ENCODE measurements at regions not wholly inside any gene's neighbourhood (a gene's known extent, or its start where the extent isn't known, plus 50 kb on each side); places are given as distances from the start of the nearest gene placed in this dataset.

DNA sequence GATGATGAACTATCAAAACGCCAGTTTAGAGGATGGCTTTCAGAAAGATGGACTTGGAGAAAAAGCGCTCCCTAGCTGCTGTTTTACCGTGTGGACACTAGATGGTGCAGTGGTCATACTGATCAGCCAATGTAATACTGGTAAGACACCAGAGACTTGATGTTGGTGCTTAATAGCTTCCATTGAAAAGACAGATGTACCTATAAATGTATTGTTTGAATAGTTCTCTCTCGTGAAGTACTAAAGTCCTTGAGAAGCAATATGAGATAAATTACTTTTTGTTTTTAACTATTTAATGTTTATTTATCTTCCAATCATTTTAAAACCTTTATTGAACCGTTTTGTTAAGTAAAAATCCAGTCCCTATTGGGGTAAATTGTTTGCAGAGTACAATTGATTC is 63.9 kb upstream of the FUCA2 start:
- Histone ChIP-seq H3K4me1 (replicated peaks in 1 of 4; ENCODE audit: control insufficient read depth in 3 of 4, insufficient read depth in 4 of 4, low read length in 3 of 4) (peaks cover 0 to 2% (median 0%) of the 10 kb centered on the region in 4 experiments; a peak in 1 of 7 replicates), H4K5ac (ENCODE audit: insufficient read length, low read depth, low read length) (no peak overlapping the region), H2BK5ac (ENCODE audit: low read depth, low read length) (no peak overlapping the region), H2AK5ac (ENCODE audit: low read depth, low read length) (no peak overlapping the region), H3K79me2 (ENCODE audit: control insufficient read depth in 1 of 2, insufficient read depth in 2 of 2, low read length in 2 of 2) (no peaks in the 10 kb centered on the region), H3K36me3 (ENCODE audit: control insufficient read depth in 2 of 4, insufficient read depth in 4 of 4, low read length in 3 of 4) (no peaks in the 10 kb centered on the region), H3K4ac (replicated peaks; ENCODE audit: insufficient read length, low read depth, low read length) (no peak overlapping the region), H2AFZ (ENCODE audit: low read length) (no peak overlapping the region), H2BK20ac (ENCODE audit: low read length) (no peak overlapping the region), H4K91ac (replicated peaks; ENCODE audit: insufficient read length, low read length) (no peak overlapping the region), H3K27ac (ENCODE audit: low read depth, low read length) (no peak overlapping the region), H3K9me3 (ENCODE audit: insufficient read depth in 2 of 2, low read depth in 1 of 2, low read length in 1 of 2) (peaks cover 4% of the 10 kb centered on the region in 2 experiments; a peak in 1 of 4 replicates), H4K8ac (ENCODE audit: extremely low read depth, insufficient read depth, low read length) (no peak overlapping the region), H3K79me1 (ENCODE audit: low read depth, low read length) (no peaks in the 10 kb centered on the region), H2BK120ac (replicated peaks; ENCODE audit: low read depth, low read length) (no peak overlapping the region), H3K4me3 (ENCODE audit: extremely low read depth in 1 of 4, insufficient read depth in 2 of 4, low read depth in 3 of 4, low read length in 4 of 4) (no peak overlapping the region), H3K23me2 (ENCODE audit: low read depth, low read length) (no peaks in the 10 kb centered on the region), H3K56ac (replicated peaks; ENCODE audit: insufficient read length, low read depth, low read length) (no peak overlapping the region), H3K27me3 (replicated peaks in 1 of 4; ENCODE audit: control insufficient read depth in 3 of 4, extremely low read depth in 1 of 4, insufficient read depth in 3 of 4, low read length in 3 of 4) (no peaks in the 10 kb centered on the region), H2BK12ac (ENCODE audit: low read depth, low read length) (no peak overlapping the region), H3K9ac (replicated peaks in 1 of 4; ENCODE audit: extremely low read depth in 1 of 4, low read depth in 3 of 4, low read length in 3 of 4) (no peak overlapping the region), H2BK15ac (ENCODE audit: low read length) (no peak overlapping the region), H3K23ac (ENCODE audit: insufficient read length) (no peak overlapping the region), H4K20me1 (replicated peaks in 1 of 2; ENCODE audit: control insufficient read depth in 1 of 2, insufficient read depth in 2 of 2, low read length in 2 of 2) (no peaks in the 10 kb centered on the region), H3K18ac (ENCODE audit: extremely low read depth, low read length) (no peak overlapping the region), H3K14ac (ENCODE audit: insufficient read length) (no peak overlapping the region), H3K4me2 (ENCODE audit: insufficient read depth in 1 of 2, low read depth in 2 of 2, low read length in 2 of 2) (no peak overlapping the region)
- TF ChIP-seq POLR2A (IDR thresholded peaks at IDR 0.05; ENCODE audit: control extremely low read depth in 1 of 2, low read depth in 2 of 2, low read length in 2 of 2) (no peak), CEBPB (IDR thresholded peaks at IDR 0.05; ENCODE audit: low read depth, low read length) (no peak), RAD21 (IDR thresholded peaks at IDR 0.05 in 1 of 2, conservative IDR thresholded peaks at IDR 0.05 in 1 of 2; ENCODE audit: low read depth in 2 of 2, low read length in 2 of 2) (peak; percentile 94 to 97)
- TF ChIP-seq, protein P1, sequence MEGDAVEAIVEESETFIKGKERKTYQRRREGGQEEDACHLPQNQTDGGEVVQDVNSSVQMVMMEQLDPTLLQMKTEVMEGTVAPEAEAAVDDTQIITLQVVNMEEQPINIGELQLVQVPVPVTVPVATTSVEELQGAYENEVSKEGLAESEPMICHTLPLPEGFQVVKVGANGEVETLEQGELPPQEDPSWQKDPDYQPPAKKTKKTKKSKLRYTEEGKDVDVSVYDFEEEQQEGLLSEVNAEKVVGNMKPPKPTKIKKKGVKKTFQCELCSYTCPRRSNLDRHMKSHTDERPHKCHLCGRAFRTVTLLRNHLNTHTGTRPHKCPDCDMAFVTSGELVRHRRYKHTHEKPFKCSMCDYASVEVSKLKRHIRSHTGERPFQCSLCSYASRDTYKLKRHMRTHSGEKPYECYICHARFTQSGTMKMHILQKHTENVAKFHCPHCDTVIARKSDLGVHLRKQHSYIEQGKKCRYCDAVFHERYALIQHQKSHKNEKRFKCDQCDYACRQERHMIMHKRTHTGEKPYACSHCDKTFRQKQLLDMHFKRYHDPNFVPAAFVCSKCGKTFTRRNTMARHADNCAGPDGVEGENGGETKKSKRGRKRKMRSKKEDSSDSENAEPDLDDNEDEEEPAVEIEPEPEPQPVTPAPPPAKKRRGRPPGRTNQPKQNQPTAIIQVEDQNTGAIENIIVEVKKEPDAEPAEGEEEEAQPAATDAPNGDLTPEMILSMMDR (IDR thresholded peaks at IDR 0.05; ENCODE audit: control extremely low read depth in 1 of 3, insufficient read depth in 1 of 3, low read depth in 1 of 3, low read length in 3 of 3), result peak in 2 of 3 experiments; percentile 82 to 85; a peak in 3 of 4 replicates
- FAIRE-seq, result peak; percentile 89
- DNase-seq (ENCODE audit: low read depth in 1 of 2, low spot score in 2 of 2), result no peak
- 13% methylated on average over 5 of the region's 5 CpGs; no CpG with 5 or more reads in 1 of the 2 experiments for WGBS, 2 experiments (ENCODE audit: extremely low coverage in 1 of 2, insufficient coverage in 1 of 2, insufficient read length in 1 of 2, insufficient replicate concordance in 2 of 2, low coverage in 1 of 2, low lambda C conversion rate in 2 of 2, missing lambda C conversion rate in 1 of 2)
- ChIA-PET CTCF (ENCODE audit: partially characterized antibody) (interaction anchor here (0.6 to 4.6 kb wide), 54 partner anchors 10 to 516 kb away, joined by 3 to 37 read pairs (median 4); partner anchors contain the start of gene LTV1), POLR2A (ENCODE audit: partially characterized antibody) (interaction anchor here (1.1 to 1.6 kb wide), 4 partner anchors 15 to 269 kb away, joined by 3 to 7 read pairs (median 4); partner anchors contain the start of gene LTV1)

All from H1 (cell line).